Hepatocyte (in vitro differentiated cells): ENCODE measurements at regions not wholly inside any gene's neighbourhood (a gene's known extent, or its start where the extent isn't known, plus 50 kb on each side); places are given as distances from the start of the nearest gene placed in this dataset.

Experiments
- EZH2phosphoT487 ChIP-seq: fragments of 200-600 bp; sonication (generic); IDR thresholded peaks from one replicate; pipeline ENCODE4 v1.6.1; 2018; ENCODE audit warnings: antibody characterized with exemption, mild to moderate bottlenecking, low read depth, moderate library complexity; ENCODE audit not compliant: unreplicated experiment, severe bottlenecking
- TF ChIP-seq, protein P1 (sequence below): fragments of 200-600 bp; sonication (generic); IDR thresholded peaks from 2 replicates; pipeline ENCODE4 v1.5.1; 2016; ENCODE audit warnings: antibody characterized with exemption, mild to moderate bottlenecking; ENCODE audit not compliant: poor library complexity

DNA sequence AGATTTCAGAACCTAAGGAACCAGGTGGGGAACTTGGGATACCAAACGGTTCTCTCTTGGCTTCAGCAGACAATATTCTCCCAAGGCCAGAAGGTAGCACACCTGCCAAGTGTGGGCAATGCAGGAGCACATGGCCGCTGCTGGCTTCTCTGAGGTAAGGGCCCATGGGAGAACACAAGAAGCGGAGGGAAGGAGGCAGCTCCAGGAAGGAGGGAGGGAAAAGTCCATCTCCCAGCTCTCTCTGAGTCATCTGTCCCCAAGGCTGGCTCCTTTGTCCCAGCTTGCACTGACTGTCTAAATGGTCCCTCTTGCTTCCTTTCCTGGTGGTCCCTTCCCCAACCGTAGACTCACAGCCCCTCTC, 557.9 kb upstream of the CADM1 start:
- no peak for TF ChIP-seq EZH2phosphoT487
- TF ChIP-seq, protein P1, sequence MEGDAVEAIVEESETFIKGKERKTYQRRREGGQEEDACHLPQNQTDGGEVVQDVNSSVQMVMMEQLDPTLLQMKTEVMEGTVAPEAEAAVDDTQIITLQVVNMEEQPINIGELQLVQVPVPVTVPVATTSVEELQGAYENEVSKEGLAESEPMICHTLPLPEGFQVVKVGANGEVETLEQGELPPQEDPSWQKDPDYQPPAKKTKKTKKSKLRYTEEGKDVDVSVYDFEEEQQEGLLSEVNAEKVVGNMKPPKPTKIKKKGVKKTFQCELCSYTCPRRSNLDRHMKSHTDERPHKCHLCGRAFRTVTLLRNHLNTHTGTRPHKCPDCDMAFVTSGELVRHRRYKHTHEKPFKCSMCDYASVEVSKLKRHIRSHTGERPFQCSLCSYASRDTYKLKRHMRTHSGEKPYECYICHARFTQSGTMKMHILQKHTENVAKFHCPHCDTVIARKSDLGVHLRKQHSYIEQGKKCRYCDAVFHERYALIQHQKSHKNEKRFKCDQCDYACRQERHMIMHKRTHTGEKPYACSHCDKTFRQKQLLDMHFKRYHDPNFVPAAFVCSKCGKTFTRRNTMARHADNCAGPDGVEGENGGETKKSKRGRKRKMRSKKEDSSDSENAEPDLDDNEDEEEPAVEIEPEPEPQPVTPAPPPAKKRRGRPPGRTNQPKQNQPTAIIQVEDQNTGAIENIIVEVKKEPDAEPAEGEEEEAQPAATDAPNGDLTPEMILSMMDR = no peak
